Tibial artery (tissue), 4 donors: ENCODE measurements at regions not wholly inside any gene's neighbourhood (a gene's known extent, or its start where the extent isn't known, plus 50 kb on each side); places are given as distances from the start of the nearest gene placed in this dataset.

Experiments used
- DNase-seq, 2 donors: peaks; one replicate each; pipeline ENCODE4 v3.0.0-alpha.2; 2019
- H3K27ac ChIP-seq, 2 donors: fragments of 200-600 bp; sonication (generic) in 1 of 2; 1 replicate in 1 of 2; 2 replicates in 1 of 2; pipeline ENCODE4 v1.5.1; 2018 to 2019; ENCODE audit warnings: mild to moderate bottlenecking in 1 of 2
- H3K27me3 ChIP-seq, 2 donors: fragments of 200-600 bp; sonication (generic) in 1 of 2; one replicate each; pipeline versions ENCODE4 v1.5.1 to v1.6.0; 2016 to 2019
- H3K36me3 ChIP-seq, 3 donors: fragments of 200-600 bp; sonication (generic) in 2 of 3; one replicate each; pipeline ENCODE4 v1.5.1; 2016 to 2019; ENCODE audit warnings: mild to moderate bottlenecking in 2 of 3
- H3K4me1 ChIP-seq, 4 donors: fragments of 200-600 bp; sonication (generic) in 2 of 4; 1 replicate in 3 of 4; 2 replicates in 1 of 4; pipeline ENCODE4 v1.5.1; 2016 to 2019
- H3K4me3 ChIP-seq, 2 donors: fragments of 200-600 bp; sonication (generic) in 1 of 2; 1 replicate in 1 of 2; 2 replicates in 1 of 2; pipeline ENCODE4 v1.5.1; 2018 to 2019; ENCODE audit warnings: mild to moderate bottlenecking in 2 of 2
- H3K9me3 ChIP-seq, 3 donors: fragments of 200-600 bp; sonication (generic) in 1 of 3; one replicate each; pipeline ENCODE4 v1.5.1; 2016 to 2019
- intact Hi-C: fragments of 100-400 bp; cut with DNase I; formaldehyde crosslinking; loops from one replicate; pipeline ENCODE4 v1.15.0; 2023; ENCODE audit warnings: low total_unique reads
- TF ChIP-seq, protein P1 (sequence below), 2 experiments: fragments of 200-600 bp in 1 of 2; fragments of 450-650 bp in 1 of 2; IDR thresholded peaks; one replicate each; pipeline ENCODE4 v1.5.1; 2017 to 2019; ENCODE audit warnings: antibody characterized with exemption in 2 of 2, mild to moderate bottlenecking in 1 of 2, moderate library complexity in 1 of 2

- intact Hi-C loops = no loop called here
- no peak overlapping the region for H3K4me3 ChIP-seq
- no peak for DNase-seq
- H3K36me3 ChIP-seq = no peaks in the 10 kb centered on the region
- TF ChIP-seq, protein P1, sequence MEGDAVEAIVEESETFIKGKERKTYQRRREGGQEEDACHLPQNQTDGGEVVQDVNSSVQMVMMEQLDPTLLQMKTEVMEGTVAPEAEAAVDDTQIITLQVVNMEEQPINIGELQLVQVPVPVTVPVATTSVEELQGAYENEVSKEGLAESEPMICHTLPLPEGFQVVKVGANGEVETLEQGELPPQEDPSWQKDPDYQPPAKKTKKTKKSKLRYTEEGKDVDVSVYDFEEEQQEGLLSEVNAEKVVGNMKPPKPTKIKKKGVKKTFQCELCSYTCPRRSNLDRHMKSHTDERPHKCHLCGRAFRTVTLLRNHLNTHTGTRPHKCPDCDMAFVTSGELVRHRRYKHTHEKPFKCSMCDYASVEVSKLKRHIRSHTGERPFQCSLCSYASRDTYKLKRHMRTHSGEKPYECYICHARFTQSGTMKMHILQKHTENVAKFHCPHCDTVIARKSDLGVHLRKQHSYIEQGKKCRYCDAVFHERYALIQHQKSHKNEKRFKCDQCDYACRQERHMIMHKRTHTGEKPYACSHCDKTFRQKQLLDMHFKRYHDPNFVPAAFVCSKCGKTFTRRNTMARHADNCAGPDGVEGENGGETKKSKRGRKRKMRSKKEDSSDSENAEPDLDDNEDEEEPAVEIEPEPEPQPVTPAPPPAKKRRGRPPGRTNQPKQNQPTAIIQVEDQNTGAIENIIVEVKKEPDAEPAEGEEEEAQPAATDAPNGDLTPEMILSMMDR (IDR thresholded peaks at IDR 0.05) = no peak
- H3K4me1 ChIP-seq = no peaks in the 10 kb centered on the region
- H3K9me3 ChIP-seq = no peaks in the 10 kb centered on the region
- H3K27me3 ChIP-seq = no peaks in the 10 kb centered on the region
- no peak overlapping the region for H3K27ac ChIP-seq
These were observed 289.1 kb upstream of the CFAP20DC start for GRCh38 chr3:59338934-59339333.

- Histone ChIP-seq H3K27ac (no peak overlapping the region), H3K9me3 (no peaks in the 10 kb centered on the region), H3K4me1 (no peaks in the 10 kb centered on the region), H3K36me3 (no peaks in the 10 kb centered on the region), H3K4me3 (no peak overlapping the region), H3K27me3 (no peaks in the 10 kb centered on the region)
- TF ChIP-seq, protein P1 (IDR thresholded peaks at IDR 0.05) = no peak
- intact Hi-C loops = no loop called here
- DNase-seq = no peak
These were observed 285.5 kb upstream of the CFAP20DC start for GRCh38 chr3:59335338-59335737.

- H3K4me1 ChIP-seq = no peaks in the 10 kb centered on the region
- TF ChIP-seq, protein P1 (IDR thresholded peaks at IDR 0.05) = no peak
- no peaks in the 10 kb centered on the region for H3K36me3 ChIP-seq
- H3K27ac ChIP-seq = no peak overlapping the region
- no peak for DNase-seq
- intact Hi-C loops = no loop called here
- no peaks in the 10 kb centered on the region for H3K27me3 ChIP-seq
- H3K4me3 ChIP-seq = no peak overlapping the region
- no peaks in the 10 kb centered on the region for H3K9me3 ChIP-seq
These were observed 284.8 kb upstream of the CFAP20DC start for GRCh38 chr3:59334585-59334984.

DNA sequence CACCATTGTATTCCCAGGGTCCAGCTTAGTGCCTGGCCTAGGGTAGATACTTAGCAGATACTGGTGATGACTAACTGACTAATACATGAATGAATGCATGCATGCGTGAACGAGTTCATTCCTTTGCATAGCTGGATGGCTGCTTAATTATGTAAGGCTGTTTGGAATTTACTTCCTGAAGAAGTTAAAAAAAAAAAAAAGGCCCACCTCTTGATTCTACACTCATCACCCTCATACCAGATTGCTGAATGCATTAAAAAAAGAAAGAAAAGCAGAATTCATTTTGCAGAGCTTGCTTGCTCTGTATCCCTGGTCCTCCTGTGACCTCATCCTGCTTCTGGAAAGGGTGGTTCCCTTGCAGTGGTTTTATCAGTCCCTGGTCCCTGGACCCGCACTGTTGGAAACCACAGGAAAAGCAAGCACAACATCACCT, 277.6 kb upstream of the CFAP20DC start:
- Histone ChIP-seq H3K27me3 (no peaks in the 10 kb centered on the region), H3K9me3 (no peaks in the 10 kb centered on the region), H3K4me1 (no peaks in the 10 kb centered on the region), H3K27ac (no peak overlapping the region), H3K4me3 (no peak overlapping the region), H3K36me3 (no peaks in the 10 kb centered on the region)
- no peak for DNase-seq
- TF ChIP-seq, protein P1 (IDR thresholded peaks at IDR 0.05) = no peak
- intact Hi-C loops = no loop called here

DNA sequence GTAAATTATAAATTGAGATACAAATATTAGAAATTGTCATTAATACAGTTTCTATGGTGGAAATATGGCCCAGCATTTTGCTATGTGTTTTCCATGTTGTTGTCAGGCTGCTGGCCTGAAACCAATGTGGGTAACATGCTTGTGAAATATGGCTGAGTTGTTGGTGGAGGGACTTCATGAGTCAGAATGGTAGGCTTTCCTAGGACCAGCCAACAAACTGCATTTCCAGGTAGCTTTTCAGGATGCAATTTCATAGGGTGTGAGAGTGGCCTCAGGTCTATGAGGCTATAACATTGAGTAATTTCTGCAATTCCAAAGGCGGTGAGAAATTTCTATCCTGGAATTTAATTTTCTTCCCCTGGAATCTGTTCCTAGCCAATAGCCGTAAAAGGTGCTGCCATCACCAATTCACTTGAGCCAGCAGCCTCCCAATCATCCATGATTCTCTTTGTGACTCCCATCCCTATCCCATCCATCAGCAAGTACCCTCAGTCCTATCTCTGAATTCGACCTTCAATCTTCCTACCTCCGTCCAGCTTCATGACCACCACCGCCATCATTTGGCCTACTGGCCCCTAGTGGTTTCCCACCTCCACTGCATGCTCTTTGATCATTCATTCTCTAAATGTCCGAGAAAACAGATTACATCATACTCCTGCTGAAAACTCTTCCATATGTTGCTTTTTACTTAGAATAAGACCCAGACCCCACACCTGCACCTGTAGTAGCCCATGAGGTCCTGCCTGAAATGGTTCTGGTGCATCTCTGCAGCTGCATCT, 276.6 kb upstream of the CFAP20DC start:
- Histone ChIP-seq H3K9me3 (no peaks in the 10 kb centered on the region), H3K27me3 (no peaks in the 10 kb centered on the region), H3K4me3 (no peak overlapping the region), H3K4me1 (no peaks in the 10 kb centered on the region), H3K36me3 (no peaks in the 10 kb centered on the region), H3K27ac (no peak overlapping the region)
- intact Hi-C loops = no loop called here
- DNase-seq = no peak
- TF ChIP-seq, protein P1 (IDR thresholded peaks at IDR 0.05) = no peak
